ENCODE measurements at regions not wholly inside any gene's neighbourhood (a gene's known extent, or its start where the extent isn't known, plus 50 kb on each side); places are given as distances from the start of the nearest gene placed in this dataset.

DNA sequence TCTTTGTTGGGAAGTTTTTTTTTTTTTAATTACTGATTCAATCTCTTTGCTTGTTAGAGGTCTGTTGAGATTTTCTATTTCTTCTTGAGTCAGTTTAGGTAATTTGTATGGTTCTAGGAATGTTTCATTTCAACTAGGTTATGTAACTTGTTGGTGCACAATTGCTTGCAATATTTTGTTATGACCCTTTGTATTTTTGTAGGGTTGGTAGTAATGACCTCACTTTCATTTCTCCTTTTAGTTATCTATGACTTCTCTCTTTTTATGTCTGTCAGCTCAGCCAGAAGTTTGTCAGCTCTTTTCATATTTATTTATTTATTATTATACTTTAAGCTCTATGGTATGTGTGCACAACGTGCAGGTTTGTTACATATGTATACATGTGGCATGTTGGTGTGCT lies 51.1 kb upstream of the SLC24A3 start:
- no peak for DNase-seq
- Histone ChIP-seq H3K36me3 (no peaks in the 10 kb centered on the region), H3K4me1 (no peaks in the 10 kb centered on the region), H3K27ac (no peak overlapping the region), H3K4me3 (no peak overlapping the region), H3K9me3 (peaks cover 0 to 15% (median 5%) of the 10 kb centered on the region in 8 donors), H3K27me3 (replicated peaks in 1 of 7) (no peaks in the 10 kb centered on the region)
- intact Hi-C loops (cut with DNase I; ENCODE audit: low total_unique reads), result no loop called here
- 85 to 100% (median 92%) methylated on average over 1 of the region's 1 CpG for WGBS, 5 donors
- TF ChIP-seq POLR2A (IDR thresholded peaks at IDR 0.05), result no peak
